GM12878 (cell line): ENCODE measurements at regions not wholly inside any gene's neighbourhood (a gene's known extent, or its start where the extent isn't known, plus 50 kb on each side); places are given as distances from the start of the nearest gene placed in this dataset.

ENCODE experiments used
- ATAC-seq: fragments of 200-7000 bp; cut with Tn5 transposase; 3 replicates; pipeline ENCODE4 v1.9.1; 2020; ENCODE audit warnings: mild to moderate bottlenecking, moderate library complexity
- BruUV-seq: library from RNA; stranded (reverse); fragments of 400-500 nt; replicated peaks from 2 replicates; lab custom pipeline; 2021; lab: Mats Ljungman, UMichigan
- CTCF ChIA-PET: fragments of 300-600 bp; sonication (Branson Sonifier 250); formaldehyde crosslinking; extraction: SDS; loops from one replicate; lab custom pipeline; 2021; ENCODE audit warnings: inconsistent platforms; lab: Yijun Ruan, JAX
- POLR2A ChIA-PET: fragments of 350-600 bp; formaldehyde crosslinking; extraction: SDS; loops from one replicate; lab custom pipeline; 2021; ENCODE audit warnings: inconsistent platforms; lab: Charles Lee
- RAD21 ChIA-PET: fragments of 300-600 bp; sonication (Branson Sonifier 250); formaldehyde crosslinking; loops from one replicate; lab custom pipeline; 2023; ENCODE audit warnings: antibody characterized with exemption; ENCODE audit not compliant: unreplicated experiment; lab: Charles Lee
- SMC1A ChIA-PET: fragments of 300-600 bp; sonication (Branson Sonifier 250); formaldehyde crosslinking; loops from one replicate; lab custom pipeline; 2023; ENCODE audit not compliant: unreplicated experiment, uncharacterized antibody; lab: Charles Lee
- DNase-seq: peaks from one replicate; pipeline ENCODE4 v3.0.0-alpha.2; 2011; ENCODE audit warnings: low read depth, low spot score
- FAIRE-seq: peaks from 3 replicates; lab custom pipeline; 2011; peaks lifted over from hg19 to GRCh38; lab: Jason Lieb, UNC
- H2AFZ ChIP-seq: 2 replicates; pipeline ENCODE4 v1.6.0; 2011; ENCODE audit warnings: low read depth, low read length, control low read depth; ENCODE audit not compliant: control insufficient read depth
- H3K27ac ChIP-seq: 2 replicates; pipeline ENCODE4 v1.5.1; 2011; ENCODE audit warnings: control low read depth; ENCODE audit not compliant: control insufficient read depth, insufficient read depth
- H3K27me3 ChIP-seq, 2 experiments: replicated peaks in 1 of 2; 2 replicates each; pipeline versions ENCODE4 v1.6.0 to v1.6.1; 2011; ENCODE audit warnings: low read length in 1 of 2; ENCODE audit not compliant: control insufficient read depth in 2 of 2, insufficient read depth in 2 of 2
- H3K36me3 ChIP-seq, 2 experiments: 2 replicates each; pipeline ENCODE4 v1.5.1; 2011; ENCODE audit warnings: low read length in 1 of 2; ENCODE audit not compliant: control insufficient read depth in 2 of 2, insufficient read depth in 2 of 2
- H3K4me1 ChIP-seq: 2 replicates; pipeline ENCODE4 v1.6.1; 2011; ENCODE audit warnings: mild to moderate bottlenecking, low read length, moderate library complexity, mixed read lengths; ENCODE audit not compliant: control insufficient read depth, insufficient read depth
- H3K4me2 ChIP-seq: 2 replicates; pipeline ENCODE4 v1.6.0; 2011; ENCODE audit warnings: control low read depth; ENCODE audit not compliant: control insufficient read depth, insufficient read depth
- H3K4me3 ChIP-seq: fragments of 200-600 bp; sonication (generic); 2 replicates; pipeline ENCODE4 v1.5.1; 2016
- H3K79me2 ChIP-seq: 2 replicates; pipeline ENCODE4 v1.6.0; 2011; ENCODE audit warnings: low read length; ENCODE audit not compliant: control insufficient read depth, insufficient read depth
- H3K9ac ChIP-seq: 2 replicates; pipeline ENCODE4 v1.8.0; 2011; ENCODE audit warnings: low read length, control low read depth, mixed read lengths; ENCODE audit not compliant: control insufficient read depth, insufficient read depth
- H3K9me3 ChIP-seq: replicated peaks from 3 replicates; pipeline ENCODE4 v1.5.1; 2011; ENCODE audit warnings: mild to moderate bottlenecking, low read length; ENCODE audit not compliant: control insufficient read depth, insufficient read depth
- H4K20me1 ChIP-seq: 2 replicates; pipeline ENCODE4 v1.6.0; 2011; ENCODE audit not compliant: control insufficient read depth, insufficient read depth
- BCL3 ChIP-seq: IDR thresholded peaks from 2 replicates; pipeline ENCODE4 v1.6.1; 2011; ENCODE audit warnings: borderline replicate concordance, low read depth, mild to moderate bottlenecking, moderate library complexity, low read length; ENCODE audit not compliant: insufficient read depth, poor library complexity, severe bottlenecking
- TBL1XR1 ChIP-seq: IDR thresholded peaks from 2 replicates; pipeline ENCODE4 v1.6.1; 2012; ENCODE audit warnings: low read depth, low read length, improper control_type of control experiment
- USF2 ChIP-seq: IDR thresholded peaks from 2 replicates; pipeline ENCODE4 v1.6.1; 2011; ENCODE audit warnings: low read depth, low read length, improper control_type of control experiment, borderline replicate concordance
- WGBS: methylation state at CpG from one replicate; pipeline ENCODE4 v1.1.6; 2016; ENCODE audit warnings: low lambda C conversion rate; ENCODE audit not compliant: insufficient replicate concordance, insufficient coverage; ENCODE audit errors: missing lambda C conversion rate; 5-methylcytosine and 5-hydroxymethylcytosine counted together
- in situ Hi-C: fragments of 300-500 bp; cut with MboI; formaldehyde crosslinking; loops from 9 replicates; pipeline ENCODE4 v1.14.3; 2018; ENCODE audit warnings: mixed read lengths
- intact Hi-C: fragments of 100-400 bp; cut with micrococcal nuclease; formaldehyde crosslinking; loops from one replicate; pipeline ENCODE4 v1.14.2; 2022; ENCODE audit not compliant: unreplicated experiment

- no peak for TF ChIP-seq BCL3
- TF ChIP-seq, all 136 proteins: peak for 0
These were observed 443.6 kb downstream of the SPRY1 start (continued) for GRCh38 chr4:123840197-123840596.

- RAD21 ChIA-PET, result no interaction called here
- Histone ChIP-seq H3K9me3 (no peaks in the 10 kb centered on the region), H3K36me3 (no peaks in the 10 kb centered on the region), H3K79me2 (no peaks in the 10 kb centered on the region), H3K4me1 (no peaks in the 10 kb centered on the region), H3K4me3 (no peak overlapping the region), H2AFZ (no peak overlapping the region), H3K4me2 (no peak overlapping the region), H4K20me1 (no peaks in the 10 kb centered on the region), H3K27ac (no peak overlapping the region), H3K9ac (no peak overlapping the region), H3K27me3 (no peaks in the 10 kb centered on the region; a peak in 1 of 4 replicates)
- DNase-seq (no peak), ATAC-seq (no peak), FAIRE-seq (no peak)
- TF ChIP-seq USF2 (no peak), TBL1XR1 (no peak)
- CTCF ChIA-PET, result interaction anchor here (1.0 kb wide), 1 partner anchor 17 kb away, joined by 4 read pairs; no protein-coding TSS in a partner anchor
- SMC1A ChIA-PET, result no interaction called here
- 25% methylated on average over 6 of the region's 6 CpGs for WGBS
- POLR2A ChIA-PET, result no interaction called here
- no TSS peak for BruUV-seq
- intact Hi-C loops, result no loop called here
- in situ Hi-C loops, result no loop called here
These were observed 445.0 kb downstream of the SPRY1 start for GRCh38 chr4:123841447-123842121.
